Stomach (tissue), 8 donors: ENCODE measurements at regions not wholly inside any gene's neighbourhood (a gene's known extent, or its start where the extent isn't known, plus 50 kb on each side); places are given as distances from the start of the nearest gene placed in this dataset.
"Not testable (repeated sequence)": the region's sequence is repeated elsewhere in the genome, so short reads cannot be mapped to it uniquely, and the experiment has no call there.

ENCODE experiments used
- DNase-seq, 2 donors: peaks; one replicate each; pipeline versions ENCODE4 v3.0.0 to v3.0.0-alpha.2; 2013 to 2019
- H3K27ac ChIP-seq, 5 donors: fragments of 200-600 bp in 4 of 5; sonication (generic) in 4 of 5; one replicate each; pipeline ENCODE4 v1.5.1; 2013 to 2019; ENCODE audit warnings: mild to moderate bottlenecking in 1 of 5, moderate library complexity in 1 of 5
- H3K27me3 ChIP-seq, 3 donors: fragments of 200-600 bp; sonication (generic); one replicate each; pipeline ENCODE4 v1.5.1; 2017 to 2019; ENCODE audit warnings: mixed run types in 1 of 3
- H3K36me3 ChIP-seq, 4 donors: fragments of 200-600 bp; sonication (generic); 1 replicate in 3 of 4; 2 replicates in 1 of 4; pipeline ENCODE4 v1.5.1; 2016 to 2019
- H3K4me1 ChIP-seq, 4 donors: fragments of 200-600 bp; sonication (generic); one replicate each; pipeline ENCODE4 v1.5.1; 2016 to 2019
- H3K4me3 ChIP-seq, 4 donors: fragments of 200-600 bp; sonication (generic) in 3 of 4; one replicate each; pipeline ENCODE4 v1.5.1; 2016 to 2019; ENCODE audit warnings: mild to moderate bottlenecking in 1 of 4
- H3K9me3 ChIP-seq, 4 donors: fragments of 200-600 bp; sonication (generic); one replicate each; pipeline ENCODE4 v1.5.1; 2016 to 2019
- CTCF ChIP-seq, 7 experiments: fragments of 450-650 bp in 4 of 7; fragments of 200-600 bp in 3 of 7; sonication (generic) in 3 of 7; IDR thresholded peaks; one replicate each; pipeline ENCODE4 v1.5.1; 2016 to 2019; ENCODE audit warnings: antibody characterized with exemption in 7 of 7, control low read depth in 2 of 7, mild to moderate bottlenecking in 1 of 7
- EP300 ChIP-seq: sonication (generic); formaldehyde crosslinking; IDR thresholded peaks from one replicate; pipeline ENCODE4 v1.6.1; 2017; ENCODE audit warnings: antibody characterized with exemption
- POLR2A ChIP-seq, 4 donors: fragments of 450-650 bp; IDR thresholded peaks; one replicate each; pipeline ENCODE4 v1.6.1; 2016; ENCODE audit warnings: antibody characterized with exemption in 4 of 4, control low read depth in 2 of 4, mild to moderate bottlenecking in 1 of 4, moderate library complexity in 1 of 4
- POLR2AphosphoS5 ChIP-seq, 3 donors: sonication (generic); formaldehyde crosslinking; IDR thresholded peaks; one replicate each; pipeline ENCODE4 v1.6.1; 2016; ENCODE audit warnings: antibody characterized with exemption in 3 of 3
- WGBS, 5 donors: extraction: QIAGEN DNeasy Blood & Tissue Kit in 3 of 5; methylation state at CpG; one replicate each; pipeline versions ENCODE4 v1.1.5 to v1.1.7; 2013 to 2018; 5-methylcytosine and 5-hydroxymethylcytosine counted together
- intact Hi-C: fragments of 100-400 bp; cut with DNase I; formaldehyde crosslinking; loops from one replicate; pipeline ENCODE4 v1.15.1; 2023; ENCODE audit warnings: low total_unique reads
- donor health status: healthy with polysubstance abuse.
- donor health status: Bipolar disorder and iron deficiency.
- donor health status: healthy.

GRCh38 chrX:39267176-39267575, 465.9 kb downstream of the MID1IP1 start:
- H3K27me3 ChIP-seq, result peaks cover 0 to 6% (median 0%) of the 10 kb centered on the region in 3 donors
- peaks cover 0 to 11% (median 4%) of the 10 kb centered on the region in 4 donors for H3K9me3 ChIP-seq
- no peaks in the 10 kb centered on the region for H3K36me3 ChIP-seq
- whole genome bisulfite sequencing, 5 donors, result 79 to 100% (median 89%) methylated on average over 2 of the region's 2 CpGs
- H3K4me1 ChIP-seq, result no peaks in the 10 kb centered on the region
- H3K4me3 ChIP-seq, result no peak overlapping the region
- TF ChIP-seq POLR2AphosphoS5 (IDR thresholded peaks at IDR 0.05) (no peak), EP300 (no peak), CTCF (IDR thresholded peaks at IDR 0.05) (no peak), POLR2A (IDR thresholded peaks at IDR 0.05) (no peak)
- H3K27ac ChIP-seq, result no peak overlapping the region
- DNase-seq, result no peak
- intact Hi-C loops, result no loop called here

- intact Hi-C loops, result no loop called here
- H3K36me3 ChIP-seq, result no peaks in the 10 kb centered on the region
- TF ChIP-seq CTCF (IDR thresholded peaks at IDR 0.05) (no peak), POLR2A (IDR thresholded peaks at IDR 0.05) (no peak), POLR2AphosphoS5 (IDR thresholded peaks at IDR 0.05) (no peak), EP300 (no peak)
- H3K27ac ChIP-seq, result no peak overlapping the region
- no peaks in the 10 kb centered on the region for H3K4me1 ChIP-seq
- H3K27me3 ChIP-seq, result peaks cover 0 to 6% (median 0%) of the 10 kb centered on the region in 3 donors
- H3K9me3 ChIP-seq, result peaks cover 0 to 14% (median 5%) of the 10 kb centered on the region in 4 donors
- H3K4me3 ChIP-seq, result no peak overlapping the region
- no peak for DNase-seq
Measured at GRCh38 chrX:39268207-39268606, 466.9 kb downstream of the MID1IP1 start.

DNA sequence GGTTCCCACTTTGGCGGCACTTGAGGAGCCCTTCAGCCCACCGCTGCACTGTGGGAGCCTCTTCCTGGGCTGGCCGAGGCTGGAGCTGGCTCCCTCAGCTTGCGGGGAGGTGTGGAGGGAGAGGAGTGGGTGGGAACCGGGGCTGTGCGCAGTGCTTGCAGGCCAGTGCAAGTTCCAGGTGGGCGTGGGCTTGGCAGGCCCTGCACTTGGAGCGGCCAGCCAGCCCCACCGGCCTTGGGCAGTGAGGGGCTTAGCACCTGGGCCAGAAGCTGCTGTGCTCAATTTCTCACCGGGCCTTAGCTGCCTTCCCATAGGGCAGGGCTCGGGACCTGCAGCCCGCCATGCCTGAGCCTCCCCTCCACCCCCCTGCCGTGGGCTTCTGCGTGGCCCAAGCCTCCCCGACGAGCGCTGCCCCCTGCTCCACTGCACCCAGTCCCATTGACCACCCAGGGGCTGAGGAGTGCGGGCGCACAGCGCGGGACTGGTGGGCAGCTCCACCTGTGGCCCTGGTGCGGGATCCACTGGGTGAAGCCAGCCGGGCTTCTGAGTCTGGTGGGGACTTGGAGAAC, 474.3 kb downstream of the MID1IP1 start:
- H3K27ac ChIP-seq, result no peak overlapping the region
- H3K36me3 ChIP-seq, result no peaks in the 10 kb centered on the region
- intact Hi-C loops, result no loop called here
- no peaks in the 10 kb centered on the region for H3K27me3 ChIP-seq
- no peak for DNase-seq
- TF ChIP-seq EP300 (no peak), CTCF (IDR thresholded peaks at IDR 0.05) (no peak), POLR2AphosphoS5 (IDR thresholded peaks at IDR 0.05) (no peak), POLR2A (IDR thresholded peaks at IDR 0.05) (no peak)
- WGBS, 5 donors, result 93 to 100% (median 97%) methylated on average over 3 to 23 of the region's 23 CpGs; no CpG with 5 or more reads in 1 of the 5 donors
- no peaks in the 10 kb centered on the region for H3K4me1 ChIP-seq
- peaks cover 0 to 24% (median 5%) of the 10 kb centered on the region in 4 donors for H3K9me3 ChIP-seq
- no peak overlapping the region for H3K4me3 ChIP-seq

DNA sequence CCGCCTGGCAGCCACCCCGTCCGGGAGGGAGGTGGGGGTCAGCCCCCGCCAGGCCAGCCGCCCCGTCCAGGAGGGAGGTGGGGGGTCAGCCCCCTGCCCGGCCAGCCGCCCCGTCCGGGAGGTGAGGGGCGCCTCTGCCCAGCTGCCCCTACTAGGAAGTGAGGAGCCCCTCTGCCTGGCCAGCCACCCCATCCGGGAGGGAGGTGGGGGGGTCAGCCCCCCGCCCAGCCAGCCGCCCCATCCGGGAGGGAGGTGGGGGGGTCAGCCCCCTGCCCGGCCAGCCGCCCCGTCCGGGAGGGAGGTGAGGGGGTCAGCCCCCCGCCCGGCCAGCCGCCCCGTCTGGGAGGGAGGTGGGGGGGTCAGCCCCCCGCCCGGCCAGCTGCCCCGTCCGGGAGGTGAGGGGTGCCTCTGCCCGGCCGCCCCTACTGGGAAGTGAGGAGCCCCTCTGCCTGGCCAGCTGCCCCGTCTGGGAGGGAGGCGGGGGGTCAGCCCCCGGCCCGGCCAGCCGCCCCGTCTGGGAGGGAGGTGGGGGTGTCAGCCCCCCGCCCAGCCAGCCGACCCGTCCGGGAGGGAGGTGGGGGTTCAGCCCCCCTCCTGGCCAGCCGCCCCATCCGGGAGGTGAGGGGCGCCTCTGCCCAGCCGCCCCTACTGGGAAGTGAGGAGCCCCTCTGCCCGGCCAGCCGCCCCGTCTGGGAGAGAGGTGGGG, 476.6 kb downstream of the MID1IP1 start:
- H3K36me3 ChIP-seq, H3K27me3 ChIP-seq, intact Hi-C loops, DNase-seq, H3K4me1 ChIP-seq, H3K27ac ChIP-seq, H3K4me3 ChIP-seq: not testable (repeated sequence)
- H3K9me3 ChIP-seq, result peaks cover 0 to 35% (median 14%) of the 10 kb centered on the region in 4 donors
- WGBS, 5 donors, result 95 to 100% (median 100%) methylated on average over 5 to 22 of the region's 46 CpGs; no CpG with 5 or more reads in 1 of the 5 donors

DNA sequence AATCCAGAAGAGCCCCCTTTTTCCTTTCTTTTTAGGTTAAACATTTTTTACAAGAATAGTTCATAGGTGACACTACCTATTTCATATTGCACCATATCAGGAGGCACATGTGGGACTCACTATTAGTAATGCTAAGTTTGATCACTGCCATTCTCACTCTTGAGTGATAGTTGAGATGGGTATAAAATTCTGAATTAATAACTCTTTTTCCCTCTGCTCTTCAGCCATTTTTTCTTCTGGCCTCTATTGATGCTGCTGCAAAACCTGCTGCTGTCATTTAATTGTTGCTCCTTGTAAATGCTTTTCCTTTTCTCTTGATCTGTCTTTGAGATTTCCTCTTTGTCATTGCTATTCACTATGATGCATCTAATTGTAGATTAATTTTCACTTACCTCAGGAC, 482.0 kb downstream of the MID1IP1 start:
- H3K36me3 ChIP-seq, result no peaks in the 10 kb centered on the region
- H3K27me3 ChIP-seq, result no peaks in the 10 kb centered on the region
- no peak overlapping the region for H3K4me3 ChIP-seq
- no peaks in the 10 kb centered on the region for H3K4me1 ChIP-seq
- no peak overlapping the region for H3K27ac ChIP-seq
- intact Hi-C loops, result no loop called here
- H3K9me3 ChIP-seq, result peaks cover 0 to 36% (median 16%) of the 10 kb centered on the region in 4 donors
- DNase-seq, result no peak
- TF ChIP-seq POLR2A (IDR thresholded peaks at IDR 0.05) (no peak), POLR2AphosphoS5 (IDR thresholded peaks at IDR 0.05) (no peak), CTCF (IDR thresholded peaks at IDR 0.05) (no peak), EP300 (no peak)
